Neural cell (in vitro differentiated cells): ENCODE measurements at regions not wholly inside any gene's neighbourhood (a gene's known extent, or its start where the extent isn't known, plus 50 kb on each side); places are given as distances from the start of the nearest gene placed in this dataset.

Experiments used
- H2AFZ ChIP-seq: fragments of 200-600, 300-800 bp; sonication (generic), shearing (Covaris generic); 2 replicates; pipeline ENCODE4 v1.6.0; 2014; ENCODE audit warnings: low read depth, mild to moderate bottlenecking, antibody characterized with exemption, low read length, moderate library complexity
- H3F3A ChIP-seq: fragments of 200-600 bp; shearing (Covaris generic); 2 replicates; pipeline ENCODE4 v1.6.1; 2016; ENCODE audit warnings: mild to moderate bottlenecking, moderate library complexity, mixed read lengths, antibody characterized with exemption, low read length; ENCODE audit not compliant: insufficient read depth, poor library complexity, severe bottlenecking
- H3K27ac ChIP-seq: fragments of 200-600, 300-800 bp; sonication (generic), shearing (Covaris generic); 2 replicates; pipeline ENCODE4 v1.5.1; 2014; ENCODE audit warnings: mild to moderate bottlenecking, low read length, moderate library complexity
- H3K27me3 ChIP-seq: fragments of 300-800, 200-600 bp; sonication (generic), shearing (Covaris generic); 2 replicates; pipeline ENCODE4 v1.6.0; 2014; ENCODE audit warnings: mild to moderate bottlenecking, low read depth, low read length, moderate library complexity; ENCODE audit not compliant: insufficient read depth
- H3K36me3 ChIP-seq: fragments of 300-800, 200-600 bp; sonication (generic), shearing (Covaris generic); 2 replicates; pipeline ENCODE4 v1.5.1; 2014; ENCODE audit warnings: mild to moderate bottlenecking, antibody characterized with exemption, low read length, moderate library complexity; ENCODE audit not compliant: insufficient read depth
- H3K4me2 ChIP-seq: fragments of 300-800, 200-600 bp; sonication (generic), shearing (Covaris generic); 2 replicates; pipeline ENCODE4 v1.6.0; 2014; ENCODE audit warnings: mild to moderate bottlenecking, low read length
- H3K4me3 ChIP-seq: fragments of 300-800, 200-600 bp; sonication (generic), shearing (Covaris generic); 2 replicates; pipeline ENCODE4 v1.5.1; 2014; ENCODE audit warnings: mild to moderate bottlenecking, low read length, moderate library complexity
- H3K79me2 ChIP-seq: fragments of 200-600 bp; shearing (Covaris generic); replicated peaks from 2 replicates; pipeline ENCODE4 v1.6.0; 2014; ENCODE audit warnings: mild to moderate bottlenecking, low read length, moderate library complexity; ENCODE audit not compliant: insufficient read depth
- H3K9ac ChIP-seq: fragments of 300-800, 200-600 bp; sonication (generic), shearing (Covaris generic); 2 replicates; pipeline ENCODE4 v1.6.1; 2016; ENCODE audit warnings: mild to moderate bottlenecking, low read length, mixed read lengths
- H3K9me2 ChIP-seq: fragments of 200-600 bp; shearing (Covaris generic); 2 replicates; pipeline ENCODE4 v1.6.1; 2016; ENCODE audit warnings: mild to moderate bottlenecking, low read length, mixed read lengths; ENCODE audit not compliant: insufficient read depth
- H3K9me3 ChIP-seq: fragments of 200-600, 300-800 bp; sonication (generic), shearing (Covaris generic); 2 replicates; pipeline ENCODE4 v1.6.1; 2016; ENCODE audit warnings: mild to moderate bottlenecking, mixed run types, low read length, moderate library complexity, mixed read lengths
- H4K20me1 ChIP-seq: fragments of 200-600 bp; shearing (Covaris generic); 2 replicates; pipeline ENCODE4 v1.6.1; 2016; ENCODE audit warnings: mild to moderate bottlenecking, mixed run types; ENCODE audit not compliant: insufficient read depth
- CTCF ChIP-seq: fragments of 450-650 bp; IDR thresholded peaks from 2 replicates; pipeline ENCODE4 v1.5.1; 2014; ENCODE audit warnings: antibody characterized with exemption, mild to moderate bottlenecking, moderate library complexity; ENCODE audit not compliant: poor library complexity, severe bottlenecking
- EP300 ChIP-seq: fragments of 450-650 bp; conservative IDR thresholded peaks from 2 replicates; pipeline ENCODE4 v1.6.1; 2014; ENCODE audit warnings: antibody characterized with exemption, mild to moderate bottlenecking, moderate library complexity; ENCODE audit not compliant: poor library complexity, severe bottlenecking
- EZH2 ChIP-seq: fragments of 200-600, 300-800 bp; shearing (Covaris generic), sonication (generic); IDR thresholded peaks from 2 replicates; pipeline ENCODE4 v1.6.1; 2014; ENCODE audit warnings: antibody characterized with exemption, low read length, borderline replicate concordance, mild to moderate bottlenecking; ENCODE audit not compliant: insufficient read depth, poor library complexity, severe bottlenecking
- MXI1 ChIP-seq: fragments of 450-650 bp; conservative IDR thresholded peaks from 2 replicates; pipeline ENCODE4 v1.6.1; 2014; ENCODE audit warnings: antibody characterized with exemption, mild to moderate bottlenecking; ENCODE audit not compliant: poor library complexity, severe bottlenecking
- POLR2AphosphoS5 ChIP-seq: IDR thresholded peaks from 2 replicates; pipeline ENCODE4 v1.6.1; 2012
- RAD21 ChIP-seq: fragments of 450-650 bp; conservative IDR thresholded peaks from 2 replicates; pipeline ENCODE4 v1.6.1; 2014; ENCODE audit warnings: antibody characterized with exemption, mild to moderate bottlenecking, moderate library complexity
- SMC3 ChIP-seq: fragments of 450-650 bp; conservative IDR thresholded peaks from 2 replicates; pipeline ENCODE4 v1.6.1; 2014; ENCODE audit warnings: antibody characterized with exemption, mild to moderate bottlenecking, moderate library complexity; ENCODE audit not compliant: poor library complexity
- TAF1 ChIP-seq: IDR thresholded peaks from 2 replicates; pipeline ENCODE4 v1.6.1; 2012; ENCODE audit warnings: low read depth
- TF ChIP-seq, protein P1 (sequence below): IDR thresholded peaks from 2 replicates; pipeline ENCODE4 v1.6.1; 2012; ENCODE audit warnings: borderline replicate concordance

- TF ChIP-seq CTCF (no peak), RAD21 (no peak), SMC3 (no peak), MXI1 (no peak), EP300 (no peak)
- TF ChIP-seq, protein P1, sequence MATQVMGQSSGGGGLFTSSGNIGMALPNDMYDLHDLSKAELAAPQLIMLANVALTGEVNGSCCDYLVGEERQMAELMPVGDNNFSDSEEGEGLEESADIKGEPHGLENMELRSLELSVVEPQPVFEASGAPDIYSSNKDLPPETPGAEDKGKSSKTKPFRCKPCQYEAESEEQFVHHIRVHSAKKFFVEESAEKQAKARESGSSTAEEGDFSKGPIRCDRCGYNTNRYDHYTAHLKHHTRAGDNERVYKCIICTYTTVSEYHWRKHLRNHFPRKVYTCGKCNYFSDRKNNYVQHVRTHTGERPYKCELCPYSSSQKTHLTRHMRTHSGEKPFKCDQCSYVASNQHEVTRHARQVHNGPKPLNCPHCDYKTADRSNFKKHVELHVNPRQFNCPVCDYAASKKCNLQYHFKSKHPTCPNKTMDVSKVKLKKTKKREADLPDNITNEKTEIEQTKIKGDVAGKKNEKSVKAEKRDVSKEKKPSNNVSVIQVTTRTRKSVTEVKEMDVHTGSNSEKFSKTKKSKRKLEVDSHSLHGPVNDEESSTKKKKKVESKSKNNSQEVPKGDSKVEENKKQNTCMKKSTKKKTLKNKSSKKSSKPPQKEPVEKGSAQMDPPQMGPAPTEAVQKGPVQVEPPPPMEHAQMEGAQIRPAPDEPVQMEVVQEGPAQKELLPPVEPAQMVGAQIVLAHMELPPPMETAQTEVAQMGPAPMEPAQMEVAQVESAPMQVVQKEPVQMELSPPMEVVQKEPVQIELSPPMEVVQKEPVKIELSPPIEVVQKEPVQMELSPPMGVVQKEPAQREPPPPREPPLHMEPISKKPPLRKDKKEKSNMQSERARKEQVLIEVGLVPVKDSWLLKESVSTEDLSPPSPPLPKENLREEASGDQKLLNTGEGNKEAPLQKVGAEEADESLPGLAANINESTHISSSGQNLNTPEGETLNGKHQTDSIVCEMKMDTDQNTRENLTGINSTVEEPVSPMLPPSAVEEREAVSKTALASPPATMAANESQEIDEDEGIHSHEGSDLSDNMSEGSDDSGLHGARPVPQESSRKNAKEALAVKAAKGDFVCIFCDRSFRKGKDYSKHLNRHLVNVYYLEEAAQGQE = no peak
- H3F3A ChIP-seq = no peaks in the 10 kb centered on the region
- no peak overlapping the region for H3K4me3 ChIP-seq
- H4K20me1 ChIP-seq = no peaks in the 10 kb centered on the region
- no peak overlapping the region for H2AFZ ChIP-seq
- no peaks in the 10 kb centered on the region for H3K9me2 ChIP-seq
- H3K9me3 ChIP-seq = no peaks in the 10 kb centered on the region
- H3K27ac ChIP-seq = no peak overlapping the region
- H3K36me3 ChIP-seq = no peaks in the 10 kb centered on the region
- no peak overlapping the region for H3K4me2 ChIP-seq
- no peak overlapping the region for H3K9ac ChIP-seq
- H3K27me3 ChIP-seq = peaks cover 4% of the 10 kb centered on the region
- no peaks in the 10 kb centered on the region for H3K79me2 ChIP-seq
Observed at GRCh38 chr1:212555426-212555825, 53.1 kb upstream of the ATF3 start.

DNA sequence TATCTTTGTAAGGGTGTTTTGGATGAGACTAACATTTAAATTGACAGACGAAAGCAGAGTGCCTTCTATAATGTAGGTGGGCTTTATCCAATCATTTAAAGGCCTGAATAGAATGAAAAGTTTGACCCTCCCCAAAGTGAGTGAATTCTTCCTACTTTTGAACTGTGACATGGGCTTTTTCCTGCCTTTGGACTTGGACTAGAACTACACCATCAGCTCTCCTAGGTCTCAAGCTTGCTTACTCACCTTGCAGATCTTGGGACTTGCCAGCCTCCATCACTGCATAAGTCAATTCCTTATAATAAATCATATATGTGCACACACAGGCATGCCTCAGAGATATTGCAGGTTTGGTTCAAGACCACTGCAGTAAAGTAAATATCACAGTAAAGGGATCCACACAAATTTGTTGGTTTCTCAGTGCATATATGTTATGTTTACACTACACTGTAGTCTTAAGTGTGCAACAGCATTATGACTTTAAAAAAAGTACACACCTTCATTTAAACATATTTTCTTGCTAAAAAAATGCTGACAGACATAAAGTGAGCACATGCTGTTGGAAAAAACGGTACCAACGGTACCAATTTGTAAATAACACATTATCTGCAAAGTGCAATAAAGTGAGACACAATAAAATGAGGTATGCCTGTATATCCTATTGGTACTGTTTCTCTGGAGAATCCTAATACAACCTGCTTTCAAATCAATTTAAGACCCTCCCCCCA, 51.6 kb upstream of the ATF3 start:
- no peak for TF ChIP-seq EZH2
- no peak for TF ChIP-seq CTCF
- no peak for TF ChIP-seq SMC3
- TF ChIP-seq, protein P1 = no peak
- TF ChIP-seq EP300 = no peak
- TF ChIP-seq POLR2AphosphoS5 = no peak
- no peak for TF ChIP-seq MXI1
- no peak for TF ChIP-seq RAD21
- TF ChIP-seq TAF1 = no peak
- no peak overlapping the region for H3K27ac ChIP-seq

More for the DNA sequence above, 51.6 kb upstream of the ATF3 start:
- Histone ChIP-seq H3F3A (no peaks in the 10 kb centered on the region), H3K79me2 (no peaks in the 10 kb centered on the region), H4K20me1 (no peaks in the 10 kb centered on the region), H3K27me3 (peaks cover 4% of the 10 kb centered on the region), H3K4me3 (no peak overlapping the region), H3K36me3 (no peaks in the 10 kb centered on the region), H3K9me2 (no peaks in the 10 kb centered on the region), H2AFZ (no peak overlapping the region), H3K4me2 (no peak overlapping the region), H3K9me3 (no peaks in the 10 kb centered on the region), H3K9ac (no peak overlapping the region)
